Panc1 (cell line): ENCODE measurements at regions not wholly inside any gene's neighbourhood (a gene's known extent, or its start where the extent isn't known, plus 50 kb on each side); places are given as distances from the start of the nearest gene placed in this dataset.

ENCODE experiments used
- ATAC-seq: fragments of 200-7000 bp; cut with Tn5 transposase; 2 replicates; pipeline ENCODE4 v1.9.1; 2020; ENCODE audit warnings: mild to moderate bottlenecking, moderate library complexity
- BruUV-seq: library from RNA; stranded (reverse); fragments of 400-500 nt; replicated peaks from 2 replicates; lab custom pipeline; 2021; lab: Mats Ljungman, UMichigan
- CTCF ChIA-PET: fragments of 300-600 bp; sonication (Branson Sonifier 250); formaldehyde crosslinking; loops from one replicate; lab custom pipeline; 2022; ENCODE audit warnings: antibody characterized with exemption; lab: Charles Lee
- POLR2A ChIA-PET: fragments of 300-600 bp; sonication (Branson Sonifier 250); formaldehyde crosslinking; loops from one replicate; lab custom pipeline; 2022; ENCODE audit warnings: antibody characterized with exemption; lab: Charles Lee
- DNase-seq: peaks from one replicate; pipeline ENCODE4 v3.0.0-alpha.2; 2010; ENCODE audit warnings: low read depth, low spot score
- H3K27ac ChIP-seq: 2 replicates; pipeline ENCODE4 v1.5.1; 2011; ENCODE audit warnings: mild to moderate bottlenecking, low read length, inconsistent platforms
- H3K27me3 ChIP-seq: fragments of 200-500 bp; sonication (Bioruptor generic); 2 replicates; pipeline ENCODE4 v1.6.0; 2014; ENCODE audit warnings: low read length, inconsistent platforms; ENCODE audit not compliant: control insufficient read depth, insufficient read depth
- H3K36me3 ChIP-seq: fragments of 200-500 bp; sonication (Bioruptor generic); 2 replicates; pipeline ENCODE4 v1.5.1; 2014; ENCODE audit warnings: inconsistent platforms, mild to moderate bottlenecking, low read length, moderate library complexity; ENCODE audit not compliant: control insufficient read depth, insufficient read depth
- H3K4me1 ChIP-seq: 2 replicates; pipeline ENCODE4 v1.5.1; 2011; ENCODE audit warnings: inconsistent platforms, mild to moderate bottlenecking, low read length, moderate library complexity; ENCODE audit not compliant: control insufficient read depth, insufficient read depth
- H3K4me3 ChIP-seq, 2 experiments: 2 replicates each; pipeline ENCODE4 v1.5.1; 2011 to 2012; ENCODE audit warnings: low read depth in 2 of 2, low read length in 2 of 2, mild to moderate bottlenecking in 2 of 2, inconsistent platforms in 1 of 2, moderate library complexity in 1 of 2
- H3K9me3 ChIP-seq: fragments of 200-500 bp; sonication (Bioruptor generic); 2 replicates; pipeline ENCODE4 v1.5.1; 2014; ENCODE audit warnings: low read depth, mild to moderate bottlenecking, inconsistent platforms, low read length, moderate library complexity; ENCODE audit not compliant: control insufficient read depth, insufficient read depth
- CTCF ChIP-seq: fragments of 450-650 bp; IDR thresholded peaks from 2 replicates; pipeline ENCODE4 v1.5.1; 2017; ENCODE audit warnings: mild to moderate bottlenecking
- POLR2AphosphoS5 ChIP-seq: IDR thresholded peaks from 2 replicates; pipeline ENCODE4 v1.6.1; 2012; ENCODE audit warnings: mild to moderate bottlenecking, low read depth, low read length, moderate library complexity
- REST ChIP-seq, 2 experiments: IDR thresholded peaks; 2 replicates each; pipeline ENCODE4 v1.6.1; 2011 to 2012; ENCODE audit warnings: low read depth in 2 of 2, control low read depth in 1 of 2, low read length in 1 of 2, mild to moderate bottlenecking in 1 of 2, moderate library complexity in 1 of 2; ENCODE audit not compliant: insufficient read depth in 1 of 2
- SIN3A ChIP-seq: IDR thresholded peaks from 2 replicates; pipeline ENCODE4 v1.6.1; 2012; ENCODE audit warnings: low read depth, mild to moderate bottlenecking, low read length, moderate library complexity, borderline replicate concordance; ENCODE audit not compliant: insufficient read depth
- TCF7L2 ChIP-seq: IDR thresholded peaks from 2 replicates; pipeline ENCODE4 v1.6.1; 2011; ENCODE audit warnings: mild to moderate bottlenecking, low read depth, low read length, inconsistent platforms
- in situ Hi-C: cut with HindIII; loops from 2 replicates; pipeline ENCODE4 v1.10.0; 2016; ENCODE audit warnings: low sequenced_read_pairs, low pct_unique_long_range_greater_than_20kb
- intact Hi-C: fragments of 100-400 bp; cut with micrococcal nuclease; formaldehyde crosslinking; loops from one replicate; pipeline ENCODE4 v1.10.0; 2022; ENCODE audit not compliant: unreplicated experiment

- ChIA-PET POLR2A (interaction anchor here (0.6 kb wide), 1 partner anchor 816 kb away, joined by 3 read pairs; no protein-coding TSS in a partner anchor), CTCF (no interaction called here)
- DNase-seq (no peak), ATAC-seq (no peak)
- no peak for TF ChIP-seq POLR2AphosphoS5
- no peak for TF ChIP-seq REST (IDR thresholded peaks at IDR 0.05; ENCODE audit: insufficient read depth in 1 of 2, low read depth in 2 of 2, low read length in 1 of 2)
- no peak for TF ChIP-seq TCF7L2
- H3K4me1 ChIP-seq: no peaks in the 10 kb centered on the region
- no peaks in the 10 kb centered on the region for H3K9me3 ChIP-seq
- in situ Hi-C loops: no loop called here
- no peak overlapping the region for H3K27ac ChIP-seq
- H3K27me3 ChIP-seq: 0 out of 2 replicates have a peak, but pooled peaks cover 2% of the 10 kb centered on the region
- no peaks in the 10 kb centered on the region for H3K36me3 ChIP-seq
- H3K4me3 ChIP-seq: no peak overlapping the region
- BruUV-seq: no TSS peak
- intact Hi-C loops: no loop called here
These were observed 195.5 kb downstream of the LNPK start for GRCh38 chr2:175806570-175806969.

DNA sequence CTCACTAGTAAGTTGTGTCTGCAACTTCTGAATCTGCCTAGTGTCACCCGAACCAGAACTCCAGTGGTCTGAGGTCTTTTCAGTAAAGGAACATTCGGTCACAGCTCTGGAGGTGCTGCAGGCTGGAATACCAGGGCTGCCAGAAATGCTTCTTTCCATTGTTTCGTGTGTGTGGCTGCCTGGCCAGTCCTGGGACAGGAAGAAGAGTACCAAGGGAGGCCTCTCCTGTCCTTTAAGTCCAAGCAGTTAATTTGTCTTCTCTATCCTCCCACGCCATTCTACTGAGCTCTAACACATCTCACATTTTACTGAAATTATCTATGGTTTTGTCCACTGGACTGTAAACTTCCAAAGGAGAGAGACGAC, 196.0 kb downstream of the LNPK start:
- DNase-seq (no peak), ATAC-seq (no peak)
- in situ Hi-C loops: no loop called here
- H3K27ac ChIP-seq: no peak overlapping the region
- H3K36me3 ChIP-seq: no peaks in the 10 kb centered on the region
- TF ChIP-seq POLR2AphosphoS5 (no peak), REST (IDR thresholded peaks at IDR 0.05; ENCODE audit: insufficient read depth in 1 of 2, low read depth in 2 of 2, low read length in 1 of 2) (no peak), TCF7L2 (no peak), CTCF (no peak), SIN3A (no peak)
- ChIA-PET POLR2A (interaction anchor here (0.6 kb wide), 1 partner anchor 816 kb away, joined by 3 read pairs; no protein-coding TSS in a partner anchor), CTCF (no interaction called here)
- no peaks in the 10 kb centered on the region for H3K4me1 ChIP-seq
- H3K27me3 ChIP-seq: 0 out of 2 replicates have a peak, but pooled peaks cover 2% of the 10 kb centered on the region
- intact Hi-C loops: no loop called here
- H3K4me3 ChIP-seq: no peak overlapping the region
- BruUV-seq: no TSS peak
- no peaks in the 10 kb centered on the region for H3K9me3 ChIP-seq
